ENCODE measurements at regions not wholly inside any gene's neighbourhood (a gene's known extent, or its start where the extent isn't known, plus 50 kb on each side); places are given as distances from the start of the nearest gene placed in this dataset.

DNA sequence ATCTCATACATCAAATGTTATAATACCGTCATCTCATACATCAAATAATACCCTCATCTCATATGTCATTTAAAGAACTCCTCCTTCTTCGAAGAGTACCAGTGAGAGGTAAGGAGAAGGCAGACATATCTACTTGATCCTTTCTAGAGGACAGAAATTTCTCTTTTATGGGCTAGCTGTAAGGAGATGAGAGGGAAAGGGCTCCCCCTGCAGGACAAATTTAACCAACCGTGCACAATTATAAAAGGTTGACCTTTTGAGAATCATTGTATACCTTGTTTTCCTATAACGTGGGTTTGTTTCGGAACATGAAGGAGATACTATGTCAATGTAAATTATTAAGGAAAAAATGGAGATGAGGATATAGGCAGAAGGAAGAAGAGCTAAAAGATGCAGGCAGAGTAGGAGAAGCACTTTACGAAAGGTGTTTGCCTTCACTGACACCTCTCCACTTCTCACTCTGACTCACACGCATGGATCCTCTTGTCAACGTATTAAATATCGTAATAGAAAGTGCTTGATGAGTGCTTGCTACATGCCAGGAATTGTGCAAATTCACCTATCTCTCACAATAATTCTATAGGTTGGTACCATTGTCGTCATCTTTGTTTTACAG lies 465.9 kb upstream of the ERCC4 start:
- Histone ChIP-seq H3K27me3 (no peaks in the 10 kb centered on the region), H4K20me1 (ENCODE audit: insufficient read depth, poor library complexity, severe bottlenecking) (no peaks in the 10 kb centered on the region), H3K9me2 (replicated peaks; ENCODE audit: insufficient read depth) (no peaks in the 10 kb centered on the region), H3K4me2 (no peak overlapping the region), H3K4me1 (ENCODE audit: insufficient read depth) (no peaks in the 10 kb centered on the region), H3K27ac (no peak overlapping the region), H3K36me3 (replicated peaks; ENCODE audit: insufficient read depth, low read depth) (no peaks in the 10 kb centered on the region), H3K4me3 (no peak overlapping the region), H3K9me3 (ENCODE audit: low read depth) (no peaks in the 10 kb centered on the region), H3K79me2 (no peaks in the 10 kb centered on the region), H2AFZ (no peak overlapping the region)
- peak; percentile 56 for DNase-seq (ENCODE audit: low spot score)
- 66% methylated on average over 10 of the region's 10 CpGs for WGBS (ENCODE audit: low lambda C conversion rate, missing lambda C conversion rate)
- TF ChIP-seq, protein P1, sequence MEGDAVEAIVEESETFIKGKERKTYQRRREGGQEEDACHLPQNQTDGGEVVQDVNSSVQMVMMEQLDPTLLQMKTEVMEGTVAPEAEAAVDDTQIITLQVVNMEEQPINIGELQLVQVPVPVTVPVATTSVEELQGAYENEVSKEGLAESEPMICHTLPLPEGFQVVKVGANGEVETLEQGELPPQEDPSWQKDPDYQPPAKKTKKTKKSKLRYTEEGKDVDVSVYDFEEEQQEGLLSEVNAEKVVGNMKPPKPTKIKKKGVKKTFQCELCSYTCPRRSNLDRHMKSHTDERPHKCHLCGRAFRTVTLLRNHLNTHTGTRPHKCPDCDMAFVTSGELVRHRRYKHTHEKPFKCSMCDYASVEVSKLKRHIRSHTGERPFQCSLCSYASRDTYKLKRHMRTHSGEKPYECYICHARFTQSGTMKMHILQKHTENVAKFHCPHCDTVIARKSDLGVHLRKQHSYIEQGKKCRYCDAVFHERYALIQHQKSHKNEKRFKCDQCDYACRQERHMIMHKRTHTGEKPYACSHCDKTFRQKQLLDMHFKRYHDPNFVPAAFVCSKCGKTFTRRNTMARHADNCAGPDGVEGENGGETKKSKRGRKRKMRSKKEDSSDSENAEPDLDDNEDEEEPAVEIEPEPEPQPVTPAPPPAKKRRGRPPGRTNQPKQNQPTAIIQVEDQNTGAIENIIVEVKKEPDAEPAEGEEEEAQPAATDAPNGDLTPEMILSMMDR (IDR thresholded peaks at IDR 0.05; ENCODE audit: poor library complexity), result peak; percentile 68
- TF ChIP-seq EZH2phosphoT487 (IDR thresholded peaks at IDR 0.05; ENCODE audit: low read depth, severe bottlenecking, unreplicated experiment) (no peak), EZH2 (IDR thresholded peaks at IDR 0.05; ENCODE audit: borderline replicate concordance) (no peak)

DNA sequence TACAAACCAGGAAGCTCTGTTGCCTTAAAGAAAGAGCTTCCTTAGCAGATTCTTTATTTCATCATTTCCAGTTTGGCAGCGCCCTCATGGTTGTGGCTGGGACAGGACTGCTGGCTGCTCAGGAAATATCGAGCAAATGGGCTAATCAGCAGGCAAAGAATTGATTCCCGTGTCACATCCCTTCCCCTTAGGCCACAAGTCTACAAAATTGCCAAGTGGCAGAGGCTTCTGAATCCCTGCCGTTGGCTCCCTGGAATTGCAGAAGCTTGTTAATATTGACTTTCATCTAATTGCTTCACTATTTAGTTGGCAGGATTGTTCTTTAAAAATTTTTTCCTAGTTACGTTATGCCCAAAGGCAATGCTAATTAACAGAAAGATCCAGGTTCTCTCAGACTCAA lies 456.3 kb upstream of the ERCC4 start:
- Histone ChIP-seq H3K9me2 (replicated peaks; ENCODE audit: insufficient read depth) (no peaks in the 10 kb centered on the region), H3K9me3 (ENCODE audit: low read depth) (no peaks in the 10 kb centered on the region), H3K27me3 (no peaks in the 10 kb centered on the region), H3K79me2 (no peaks in the 10 kb centered on the region), H3K4me3 (no peak overlapping the region), H3K4me2 (no peak overlapping the region), H2AFZ (no peak overlapping the region), H3K36me3 (replicated peaks; ENCODE audit: insufficient read depth, low read depth) (no peaks in the 10 kb centered on the region), H4K20me1 (ENCODE audit: insufficient read depth, poor library complexity, severe bottlenecking) (no peaks in the 10 kb centered on the region), H3K27ac (no peak overlapping the region), H3K4me1 (ENCODE audit: insufficient read depth) (no peaks in the 10 kb centered on the region)
- TF ChIP-seq, protein P1 (IDR thresholded peaks at IDR 0.05; ENCODE audit: poor library complexity), result no peak
- no peak for TF ChIP-seq EZH2phosphoT487 (IDR thresholded peaks at IDR 0.05; ENCODE audit: low read depth, severe bottlenecking, unreplicated experiment)
- TF ChIP-seq EZH2 (IDR thresholded peaks at IDR 0.05; ENCODE audit: borderline replicate concordance), result no peak
- WGBS (ENCODE audit: low lambda C conversion rate, missing lambda C conversion rate), result 81% methylated on average over 5 of the region's 5 CpGs
- DNase-seq (ENCODE audit: low spot score), result no peak

DNA sequence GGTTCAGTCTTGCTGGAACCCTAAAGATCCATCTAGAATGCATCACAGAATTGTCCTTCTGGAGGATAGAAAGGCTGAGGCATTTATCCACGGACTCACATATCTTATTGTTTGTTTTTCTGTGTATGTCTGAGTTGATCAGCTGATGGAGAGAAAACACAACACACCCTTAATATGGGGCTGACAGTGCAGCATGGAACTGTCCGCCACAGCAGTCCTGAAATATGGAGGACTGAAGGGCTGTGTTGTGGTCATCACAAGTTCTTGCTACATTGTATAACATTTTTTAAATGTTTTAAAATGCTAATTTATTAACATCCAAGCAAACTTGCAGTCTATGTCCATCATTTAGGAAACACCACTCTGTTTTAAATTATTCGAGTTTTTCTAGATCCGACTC lies 448.9 kb upstream of the ERCC4 start:
- TF ChIP-seq, protein P1 (IDR thresholded peaks at IDR 0.05; ENCODE audit: poor library complexity), result no peak
- TF ChIP-seq EZH2 (IDR thresholded peaks at IDR 0.05; ENCODE audit: borderline replicate concordance) (no peak), EZH2phosphoT487 (IDR thresholded peaks at IDR 0.05; ENCODE audit: low read depth, severe bottlenecking, unreplicated experiment) (no peak)
- Histone ChIP-seq H3K27me3 (no peaks in the 10 kb centered on the region), H3K4me1 (ENCODE audit: insufficient read depth) (no peaks in the 10 kb centered on the region), H2AFZ (no peak overlapping the region), H3K9me3 (ENCODE audit: low read depth) (no peaks in the 10 kb centered on the region), H4K20me1 (ENCODE audit: insufficient read depth, poor library complexity, severe bottlenecking) (no peaks in the 10 kb centered on the region), H3K9me2 (replicated peaks; ENCODE audit: insufficient read depth) (no peaks in the 10 kb centered on the region), H3K79me2 (no peaks in the 10 kb centered on the region), H3K4me3 (no peak overlapping the region), H3K36me3 (replicated peaks; ENCODE audit: insufficient read depth, low read depth) (no peaks in the 10 kb centered on the region), H3K4me2 (no peak overlapping the region), H3K27ac (no peak overlapping the region)
- 64% methylated on average over 4 of the region's 4 CpGs for WGBS (ENCODE audit: low lambda C conversion rate, missing lambda C conversion rate)
- peak; percentile 46 for DNase-seq (ENCODE audit: low spot score)

Data from hepatocyte (in vitro differentiated cells).